ENCODE measurements at regions not wholly inside any gene's neighbourhood (a gene's known extent, or its start where the extent isn't known, plus 50 kb on each side); places are given as distances from the start of the nearest gene placed in this dataset.

GRCh38 chr22:22823131-22823810 lies 64.3 kb upstream of the IGLL5 start:
- DNase-seq (ENCODE audit: low spot score), result no peak

GRCh38 chr22:22824340-22825212 lies 63.0 kb upstream of the IGLL5 start:
- no peak for DNase-seq (ENCODE audit: low spot score)

- no peak for DNase-seq (ENCODE audit: low spot score)
Observed at GRCh38 chr22:22825213-22825593, 62.4 kb upstream of the IGLL5 start.

- DNase-seq (ENCODE audit: low spot score), result no peak
Observed at GRCh38 chr22:22827187-22827939, 60.3 kb upstream of the IGLL5 start.

GRCh38 chr22:22830193-22830592 lies 57.4 kb upstream of the IGLL5 start:
- DNase-seq (ENCODE audit: low spot score), result no peak

GRCh38 chr22:22830957-22831688 lies 56.5 kb upstream of the IGLL5 start:
- no peak for DNase-seq (ENCODE audit: low spot score)

- DNase-seq (ENCODE audit: low spot score), result no peak
Observed at GRCh38 chr22:22833059-22833458, 54.6 kb upstream of the IGLL5 start.

GRCh38 chr22:22833488-22833887 lies 54.1 kb upstream of the IGLL5 start:
- no peak for DNase-seq (ENCODE audit: low spot score)

GRCh38 chr22:22834204-22834603 lies 53.4 kb upstream of the IGLL5 start:
- DNase-seq (ENCODE audit: low spot score), result no peak

GRCh38 chr22:22834783-22835182 lies 52.8 kb upstream of the IGLL5 start:
- DNase-seq (ENCODE audit: low spot score), result no peak

- no peak for DNase-seq (ENCODE audit: low spot score)
Observed at GRCh38 chr22:22835242-22835641, 52.4 kb upstream of the IGLL5 start.

GRCh38 chr22:22835771-22836291 lies 51.8 kb upstream of the IGLL5 start:
- no peak for DNase-seq (ENCODE audit: low spot score)

GRCh38 chr22:22836635-22837034 lies 51.0 kb upstream of the IGLL5 start:
- DNase-seq (ENCODE audit: low spot score), result no peak
